Urothelium cell line (cell line): ENCODE measurements at regions not wholly inside any gene's neighbourhood (a gene's known extent, or its start where the extent isn't known, plus 50 kb on each side); places are given as distances from the start of the nearest gene placed in this dataset.
"Not testable (repeated sequence)": the region's sequence is repeated elsewhere in the genome, so short reads cannot be mapped to it uniquely, and the experiment has no call there.

Experiments used
- DNase-seq: peaks from one replicate; pipeline ENCODE4 v3.0.0; 2011; ENCODE audit warnings: low spot score, mixed read lengths
- FAIRE-seq: peaks from 2 replicates; lab custom pipeline; 2011; peaks lifted over from hg19 to GRCh38; lab: Jason Lieb, UNC

DNA sequence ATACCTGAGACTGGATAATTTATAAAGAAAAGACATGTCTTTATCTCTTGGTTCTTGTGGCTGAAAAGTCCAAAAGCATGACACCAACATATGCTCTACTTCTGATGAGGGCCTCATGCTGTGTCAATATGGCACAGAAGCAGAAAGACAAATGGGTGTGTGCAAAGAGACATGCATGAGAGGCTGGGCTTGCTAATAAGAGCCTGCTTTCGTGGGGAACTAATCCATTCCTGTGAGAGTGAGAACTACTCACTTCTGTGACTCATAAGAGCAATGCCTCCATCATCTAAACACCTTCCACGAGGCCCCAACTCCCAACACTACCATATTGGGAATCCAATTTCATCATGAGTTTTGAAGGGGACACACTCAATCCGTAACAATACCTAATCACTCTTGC, 340.0 kb upstream of the DUSP10 start:
- no peak for FAIRE-seq
- DNase-seq = no peak

DNA sequence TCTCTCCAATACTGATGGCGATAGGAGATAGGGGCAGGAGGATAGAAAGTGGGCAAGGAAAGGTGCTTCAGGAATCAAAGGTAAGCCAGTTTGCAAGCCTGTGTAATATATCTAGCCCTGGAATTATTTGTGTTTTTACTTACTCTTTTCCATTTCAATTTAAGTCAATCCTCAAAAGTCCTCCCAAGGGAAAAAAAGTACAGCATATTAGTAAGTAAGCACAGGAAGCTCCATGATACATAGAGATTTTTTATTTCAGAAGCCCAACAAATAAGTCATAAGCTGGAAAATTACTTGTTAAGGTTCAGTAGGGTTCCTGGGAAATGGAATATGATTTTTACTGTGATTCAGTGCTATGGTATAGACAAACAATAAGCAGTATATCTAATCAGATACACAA, 337.7 kb upstream of the DUSP10 start:
- DNase-seq = no peak
- FAIRE-seq = no peak

DNA sequence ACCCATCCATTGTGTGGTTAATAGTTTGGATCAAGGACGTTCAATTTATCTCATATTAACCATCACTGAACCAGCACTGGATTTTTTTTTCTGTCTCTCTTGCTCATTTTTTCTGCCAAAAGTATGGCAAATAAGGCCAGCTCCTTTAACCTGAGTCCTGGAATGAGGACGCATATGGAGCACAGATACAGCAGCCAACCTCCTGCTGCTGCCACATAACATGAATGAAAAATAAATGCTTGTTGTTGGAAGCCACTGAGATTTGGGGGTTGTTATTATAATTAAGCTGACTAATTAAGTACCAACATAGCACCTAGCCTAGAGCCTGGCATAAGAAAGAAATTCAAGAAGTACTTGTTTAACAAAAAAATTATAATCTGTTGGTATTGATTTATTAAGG, 335.3 kb upstream of the DUSP10 start:
- FAIRE-seq = no peak
- DNase-seq = no peak

DNA sequence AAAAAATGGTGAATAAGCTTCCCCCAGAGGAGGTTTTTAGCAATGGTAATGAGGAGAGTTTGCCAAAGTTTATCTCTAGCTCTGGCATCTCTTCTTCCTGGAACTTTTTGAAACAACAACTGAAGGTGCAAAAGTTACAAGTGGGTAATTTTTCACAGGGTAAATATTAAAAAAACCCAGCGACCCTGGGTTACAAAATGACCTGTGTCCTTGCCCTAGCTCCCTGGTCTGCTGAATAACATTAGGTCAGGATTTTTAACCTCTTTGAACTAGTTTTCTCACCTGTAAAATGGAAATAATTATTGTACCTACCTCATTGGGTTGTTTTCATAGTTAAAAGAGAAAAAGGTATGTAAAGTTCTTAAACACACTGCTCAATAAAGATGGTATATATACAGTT, 332.4 kb upstream of the DUSP10 start:
- DNase-seq (no peak), FAIRE-seq (no peak)

DNA sequence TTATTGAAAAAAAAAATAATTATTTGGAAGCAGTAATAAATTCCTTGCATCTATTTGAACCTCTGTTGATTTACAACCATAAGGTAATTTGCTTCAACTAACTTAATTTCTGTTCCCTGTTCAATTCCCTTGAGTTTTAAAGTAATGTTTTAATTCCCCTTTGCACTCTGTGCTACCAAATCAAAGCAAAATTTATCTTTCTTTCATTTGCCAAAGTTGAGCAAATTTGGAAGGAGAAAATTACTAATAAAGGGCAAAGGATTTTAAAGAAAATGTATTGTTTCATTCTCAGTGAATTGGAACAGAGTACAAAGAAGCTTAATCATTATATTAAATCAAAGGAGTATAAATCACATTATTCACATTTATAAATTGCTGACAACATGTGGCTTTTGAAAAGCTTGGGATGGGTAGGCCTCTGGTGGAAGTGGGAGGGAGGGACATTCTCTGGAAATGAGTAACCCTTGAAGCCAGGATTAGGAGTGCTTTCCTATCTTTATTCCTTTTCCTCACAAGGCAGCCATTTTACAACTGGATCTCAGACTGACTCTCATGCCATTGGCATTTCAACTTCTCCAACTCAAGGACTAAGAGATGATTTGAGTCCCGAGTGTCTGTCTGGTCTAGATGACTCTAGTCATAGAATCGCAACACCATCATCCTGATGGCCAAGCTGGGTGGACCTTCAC, 331.6 kb upstream of the DUSP10 start:
- DNase-seq = peak; percentile 32
- FAIRE-seq = no peak

DNA sequence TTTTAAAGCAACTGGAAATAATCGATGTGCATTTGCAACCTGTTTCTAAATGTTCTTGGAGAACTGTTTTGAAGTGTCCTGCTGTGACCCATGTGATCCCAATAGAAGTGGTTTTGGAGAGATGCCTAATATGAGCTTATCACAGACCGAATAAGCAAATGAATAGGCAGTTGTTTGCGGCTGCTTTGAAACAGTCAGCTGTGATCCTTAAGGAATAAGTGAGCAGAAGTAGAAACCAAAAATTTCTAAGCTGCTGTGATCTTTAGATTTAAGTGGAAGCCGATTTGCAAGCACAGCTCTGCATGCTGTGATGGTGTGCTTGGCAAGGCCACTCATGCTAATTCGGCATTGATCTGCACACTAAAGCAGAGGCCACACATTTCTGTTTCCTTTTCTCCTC, 329.5 kb upstream of the DUSP10 start:
- no peak for FAIRE-seq
- no peak for DNase-seq

DNA sequence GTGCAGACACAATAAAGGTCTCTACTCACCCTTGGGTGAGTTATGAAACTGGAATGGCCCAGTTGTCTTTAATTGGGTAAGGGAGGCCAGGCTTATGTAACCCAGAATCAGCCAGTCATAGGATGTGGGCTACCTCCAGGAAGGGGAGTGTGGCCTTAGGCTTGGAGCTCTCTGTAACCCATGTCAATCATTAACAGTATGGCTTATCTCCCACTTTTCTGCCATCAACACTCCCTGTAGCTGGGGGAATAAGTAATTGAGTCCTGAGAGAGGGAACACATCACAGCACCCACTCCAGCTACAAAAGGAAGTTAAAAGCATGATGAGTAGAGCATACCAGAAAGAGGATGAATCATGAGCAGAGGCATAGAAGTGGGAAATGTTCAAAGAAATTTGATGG, 327.0 kb upstream of the DUSP10 start:
- DNase-seq = no peak
- FAIRE-seq = no peak

DNA sequence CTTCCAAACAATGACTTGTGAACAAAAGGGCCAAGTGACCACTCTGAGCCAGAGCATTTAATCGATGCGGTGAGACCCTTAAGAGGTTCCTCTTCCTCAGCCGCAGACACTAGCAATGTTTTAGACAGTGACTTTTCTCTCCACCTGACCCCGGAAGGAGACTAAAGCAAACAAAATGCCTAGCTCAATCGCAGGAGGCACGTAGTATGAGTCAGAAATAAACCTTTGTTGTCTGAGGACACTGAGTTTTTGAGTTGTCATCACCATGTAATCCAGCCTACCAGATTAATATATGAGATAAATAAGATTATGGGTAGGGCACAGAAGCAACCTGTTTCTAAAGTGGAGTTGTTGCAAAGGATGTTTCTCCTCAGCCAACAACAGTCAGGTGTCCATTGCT, 326.2 kb upstream of the DUSP10 start:
- FAIRE-seq (no peak), DNase-seq (no peak)

DNA sequence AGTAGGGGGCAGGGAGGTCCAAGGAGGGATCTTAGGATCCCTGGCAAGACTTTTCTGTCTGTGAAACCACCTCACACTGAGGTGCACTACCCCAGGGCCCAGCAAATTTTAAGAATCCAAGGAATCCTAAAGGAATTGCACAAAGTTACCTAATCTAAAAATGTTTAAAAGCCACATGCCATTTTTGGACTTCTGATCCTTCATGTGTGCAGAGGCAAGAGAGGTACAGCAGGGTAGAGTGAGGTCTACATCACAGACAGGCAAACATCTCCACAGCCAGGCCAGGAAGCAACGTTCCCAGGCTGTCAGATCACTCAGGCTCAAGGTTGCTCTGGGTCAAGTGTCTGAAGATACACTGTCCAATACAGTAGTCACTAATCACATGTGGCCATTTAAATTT, 324.6 kb upstream of the DUSP10 start:
- FAIRE-seq (no peak), DNase-seq (no peak)

DNA sequence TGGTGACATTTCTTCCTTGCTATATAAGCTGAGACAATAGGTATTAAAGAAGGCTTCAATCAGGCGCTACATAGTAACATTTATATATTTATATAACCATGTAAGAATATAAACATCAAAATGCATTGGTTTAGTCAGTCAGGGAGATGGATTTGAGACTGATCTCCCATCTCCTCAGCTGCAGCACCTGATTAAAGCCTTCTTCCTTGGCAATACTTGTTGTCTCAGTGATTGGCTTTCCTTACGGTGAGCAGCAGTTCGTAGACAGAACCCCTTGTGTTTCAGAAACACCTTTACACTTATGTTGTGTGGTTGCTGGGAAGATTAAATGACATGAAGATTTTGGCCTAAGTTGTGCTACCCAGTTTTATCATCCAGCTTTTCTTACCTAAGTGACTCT, 323.3 kb upstream of the DUSP10 start:
- FAIRE-seq (no peak), DNase-seq (no peak)

DNA sequence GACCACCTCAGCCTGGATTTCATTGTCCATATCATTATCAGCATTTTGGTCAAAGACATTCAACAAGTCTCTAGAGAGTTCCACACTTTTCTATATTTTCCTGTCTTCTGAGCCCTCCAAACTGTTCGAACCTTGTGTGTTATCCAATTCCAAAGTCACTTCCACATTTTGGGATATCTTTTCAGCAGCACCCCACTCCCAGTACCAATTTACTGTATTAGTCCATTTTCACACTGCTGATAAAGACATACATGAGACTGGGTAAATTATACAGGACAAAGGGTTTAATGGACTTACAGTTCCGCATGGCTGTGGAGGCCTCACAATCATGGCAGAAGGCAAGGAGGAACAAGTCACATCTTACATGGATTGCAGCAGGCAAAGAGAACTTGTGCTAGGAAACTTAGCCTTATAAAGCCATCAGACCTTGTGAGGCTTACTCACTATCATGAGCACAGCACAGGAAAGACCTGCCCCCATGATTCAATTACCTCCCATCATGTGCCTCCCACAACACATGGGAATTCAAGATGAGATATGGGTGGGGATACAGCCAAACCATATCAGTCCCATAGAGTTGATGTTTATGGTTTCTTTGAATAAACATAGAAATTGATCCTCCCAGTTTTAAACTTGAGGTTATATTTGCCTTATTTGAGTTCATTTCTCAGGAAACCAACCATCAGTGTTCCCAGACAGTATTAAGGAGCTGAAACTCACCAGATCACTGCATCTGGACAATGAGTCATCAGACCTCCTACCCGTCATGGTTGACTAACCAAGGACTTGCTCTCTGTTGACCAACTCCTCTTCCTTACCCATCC, 322.7 kb upstream of the DUSP10 start:
- DNase-seq = no peak
- no peak for FAIRE-seq

DNA sequence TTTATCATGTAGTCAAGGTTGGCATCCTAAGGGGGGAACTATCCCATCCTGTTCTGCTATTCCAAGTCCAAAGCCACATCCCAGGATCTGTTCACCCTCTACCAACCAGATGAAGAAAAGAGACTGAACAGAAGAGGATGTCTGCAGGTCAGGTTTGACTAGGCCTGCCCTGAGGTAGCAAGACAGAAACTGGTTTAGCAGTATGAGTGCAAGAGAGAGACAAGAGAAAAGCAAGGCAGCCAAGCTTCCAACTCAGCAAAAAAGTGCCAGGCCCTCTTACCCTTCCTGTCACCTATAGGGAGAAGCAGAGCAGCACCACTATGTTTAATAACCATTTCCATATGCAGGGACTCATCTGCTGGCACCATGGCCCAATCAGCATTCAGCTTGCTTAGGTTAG, 320.8 kb upstream of the DUSP10 start:
- no peak for DNase-seq
- FAIRE-seq = no peak

DNA sequence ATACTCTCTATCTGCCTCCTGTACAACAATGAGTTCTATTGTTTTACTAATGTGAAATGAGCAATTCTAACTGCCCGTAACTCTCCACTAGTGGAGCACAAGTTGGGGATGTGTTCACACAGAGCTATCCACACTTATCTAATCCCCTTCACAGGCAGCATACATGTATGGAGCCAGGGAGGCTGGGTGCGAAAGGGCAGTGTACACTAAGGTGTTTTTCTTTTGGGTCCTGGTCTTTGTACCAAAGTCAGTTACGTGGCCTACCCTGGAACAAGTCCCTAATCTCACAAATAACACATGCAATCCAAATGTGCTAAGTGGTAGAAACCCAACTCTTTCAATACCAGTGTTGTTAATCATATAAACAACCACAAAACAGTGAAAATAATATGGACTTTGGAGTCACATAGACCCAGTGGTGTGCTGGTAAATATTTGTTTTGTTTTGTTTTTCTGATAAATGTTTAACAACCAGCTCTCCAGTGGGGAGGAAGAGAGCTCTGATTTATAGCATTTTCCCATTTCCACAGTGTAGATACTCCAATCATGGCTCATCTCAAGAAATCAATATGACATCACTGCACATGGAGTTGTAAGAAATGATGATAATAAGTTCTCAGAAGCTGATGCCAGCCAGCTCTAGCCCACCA, 319.9 kb upstream of the DUSP10 start:
- no peak for DNase-seq
- no peak for FAIRE-seq

DNA sequence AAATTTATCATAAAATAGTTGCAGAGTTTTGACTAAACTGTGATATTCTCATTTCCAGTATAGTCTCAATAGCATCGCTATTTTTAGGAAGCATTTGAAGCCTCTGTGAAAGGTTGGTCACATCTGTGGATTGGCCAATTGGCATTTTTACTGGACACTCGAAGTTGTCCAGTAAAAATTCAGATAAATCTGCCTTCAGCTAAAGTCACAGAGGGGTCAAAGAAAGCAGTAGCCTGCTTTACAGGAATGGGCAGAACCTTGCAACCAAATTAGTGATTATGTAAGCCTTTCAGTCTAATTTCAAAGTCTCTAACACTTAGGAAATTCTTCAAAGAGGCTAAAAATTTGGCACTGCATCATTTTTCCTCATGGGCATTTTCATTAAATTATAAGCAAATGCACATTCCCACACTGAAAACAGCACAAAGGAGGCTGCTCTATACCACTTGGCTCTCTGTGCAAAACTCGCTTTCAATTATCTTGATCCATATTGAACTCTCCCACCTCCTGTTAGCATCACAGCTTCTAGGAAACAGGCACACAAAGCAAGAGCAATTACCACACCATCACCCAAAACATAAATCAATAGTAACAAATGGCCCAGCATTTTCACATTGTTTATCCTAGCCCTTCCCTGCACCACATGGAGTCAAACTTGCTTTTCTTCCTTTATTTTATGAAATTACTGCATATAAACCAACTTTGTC, 318.5 kb upstream of the DUSP10 start:
- FAIRE-seq (no peak), DNase-seq (no peak)

DNA sequence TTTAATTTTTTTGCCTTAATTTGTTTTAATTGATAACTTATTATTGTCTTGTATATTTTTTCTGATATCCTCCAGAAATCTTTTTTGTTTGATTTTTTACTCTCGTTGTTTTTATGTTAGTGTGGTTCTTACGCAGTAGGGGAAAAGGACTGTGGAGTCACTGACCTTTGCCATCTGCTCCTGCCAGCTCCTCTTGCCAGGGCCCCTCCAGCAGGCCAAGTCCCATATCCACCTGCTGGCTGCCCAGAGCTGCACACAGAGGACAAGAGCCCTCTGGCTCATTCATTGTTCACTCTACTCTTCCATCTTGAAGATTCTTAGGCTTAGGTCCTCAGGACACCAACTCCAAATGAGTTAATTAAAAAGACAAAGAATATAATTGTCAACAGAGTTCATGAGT, 316.4 kb upstream of the DUSP10 start:
- no peak for FAIRE-seq

DNA sequence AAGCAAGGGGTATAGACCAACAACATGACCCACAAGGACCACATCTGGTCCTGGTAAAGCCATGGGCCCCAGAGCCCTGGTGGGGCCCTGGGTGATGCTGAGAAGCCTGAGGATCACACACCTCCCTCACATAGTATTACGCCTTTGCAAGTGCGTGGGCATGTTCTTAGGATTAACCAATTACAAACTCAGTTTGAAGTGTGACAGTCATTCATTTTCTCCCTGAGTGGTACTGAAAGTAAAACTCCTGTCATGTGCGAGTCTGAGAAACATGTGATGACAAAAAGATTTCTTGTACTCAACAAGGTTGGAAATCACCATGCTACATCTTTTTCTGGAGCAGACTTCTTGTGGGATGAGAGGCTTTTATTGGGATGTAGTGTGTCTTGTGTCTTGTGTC, 315.3 kb upstream of the DUSP10 start:
- DNase-seq = no peak
- FAIRE-seq = no peak

More for the DNA sequence above, 316.4 kb upstream of the DUSP10 start:
- DNase-seq = no peak

DNA sequence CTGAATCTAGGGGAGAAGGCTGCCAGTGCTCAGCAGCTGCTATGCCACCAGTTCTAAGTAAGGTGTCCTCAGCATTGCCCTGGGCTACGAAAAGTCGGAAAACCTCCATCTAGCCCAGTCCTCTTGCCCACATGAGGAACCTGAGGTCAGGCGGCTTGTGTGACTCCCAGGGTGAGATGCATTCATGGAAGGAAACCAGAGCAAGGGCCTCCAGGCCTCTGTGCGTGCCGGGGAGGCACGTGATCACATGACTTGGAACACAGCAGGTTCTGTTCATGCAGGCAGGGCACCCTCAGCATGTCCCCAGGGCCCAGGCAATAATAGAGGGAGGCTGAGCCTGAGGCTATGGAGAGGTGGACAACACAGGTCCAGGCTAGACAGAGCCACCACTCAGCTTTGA, 312.5 kb upstream of the DUSP10 start:
- FAIRE-seq (no peak), DNase-seq (no peak)

DNA sequence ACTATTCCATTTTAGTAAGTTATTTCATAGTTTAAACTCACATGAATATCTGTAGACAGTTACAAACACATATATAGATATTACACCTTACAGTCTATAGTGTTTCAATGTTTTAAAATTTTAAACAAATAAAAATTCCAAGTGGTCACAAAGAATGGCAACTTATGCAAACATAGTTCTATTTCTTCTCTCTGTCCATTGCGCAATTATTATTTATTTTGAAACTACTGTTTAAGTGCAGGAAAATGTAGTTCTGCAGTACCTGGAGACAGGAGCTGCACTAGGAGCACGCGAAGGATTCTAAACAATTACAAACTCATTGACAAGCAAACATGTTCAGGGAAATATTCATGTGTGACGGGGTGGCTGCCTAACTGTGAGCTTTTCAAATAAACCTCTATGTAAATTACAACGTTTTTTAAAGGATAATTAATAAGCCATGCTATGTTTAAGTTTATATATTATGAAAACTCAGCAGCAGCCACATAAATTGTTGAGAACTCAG, 312.0 kb upstream of the DUSP10 start:
- FAIRE-seq = no peak

DNA sequence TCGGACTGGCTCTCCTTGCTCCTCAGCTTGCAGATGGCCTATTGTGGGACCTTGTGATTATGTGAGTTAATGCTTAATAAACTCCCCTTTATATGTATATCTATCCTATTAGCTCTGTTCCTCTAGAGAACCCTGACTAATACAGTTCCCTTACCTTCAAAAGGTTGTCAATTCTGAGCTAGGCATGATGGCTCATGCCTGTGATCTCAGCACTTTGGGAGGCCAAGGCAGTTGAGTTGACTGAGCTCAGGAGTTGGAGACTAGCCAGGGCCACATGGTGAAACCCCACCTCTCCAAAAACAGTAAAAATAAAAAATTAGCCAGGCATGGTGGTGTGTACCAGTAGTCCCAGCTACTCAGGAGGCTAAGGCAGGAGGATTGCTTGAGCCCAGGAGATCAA, 309.4 kb upstream of the DUSP10 start:
- DNase-seq, FAIRE-seq: not testable (repeated sequence)

More for the DNA sequence above, 312.0 kb upstream of the DUSP10 start:
- DNase-seq = no peak

DNA sequence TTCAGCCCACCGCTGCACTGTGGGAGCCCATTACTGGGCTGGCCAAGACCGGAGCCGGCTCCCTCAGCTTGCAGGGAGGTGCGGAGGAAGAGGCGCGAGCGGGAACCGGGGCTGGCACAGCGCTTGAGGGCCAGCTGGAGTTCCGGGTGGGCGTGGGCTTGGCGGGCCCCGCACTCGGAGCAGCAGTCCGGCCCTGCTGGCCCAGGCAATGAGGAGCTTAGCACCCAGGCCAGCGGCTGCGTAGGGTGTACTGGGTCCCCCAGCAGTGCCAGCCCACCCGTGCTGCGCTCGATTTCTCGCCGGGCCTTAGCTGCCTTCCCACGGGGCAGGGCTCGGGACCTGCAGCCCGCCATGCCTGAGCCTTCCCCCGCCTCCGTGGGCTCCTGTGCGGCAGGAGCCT, 307.8 kb upstream of the DUSP10 start:
- not testable (repeated sequence) for DNase-seq, FAIRE-seq

DNA sequence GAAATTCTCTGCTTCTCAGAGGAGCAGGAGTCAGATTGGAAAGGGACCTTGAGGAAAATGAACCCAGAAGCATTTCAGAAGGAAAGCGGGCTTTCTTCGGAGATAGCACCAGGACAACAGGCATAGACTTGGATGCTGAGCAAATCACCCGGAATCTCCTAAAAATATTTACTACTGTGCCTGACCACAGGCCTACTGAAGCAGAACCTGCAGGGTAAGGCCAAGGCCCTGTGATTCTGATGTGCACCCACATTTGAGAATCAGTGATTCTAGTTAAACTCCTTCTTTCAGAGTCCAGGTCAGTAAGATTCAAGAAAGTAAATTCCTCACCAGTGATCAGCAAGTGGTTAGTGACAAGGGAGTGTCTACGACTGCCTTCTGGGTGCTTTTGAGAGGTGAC, 307.3 kb upstream of the DUSP10 start:
- no peak for DNase-seq
- FAIRE-seq = no peak
